ENCODE measurements at regions not wholly inside any gene's neighbourhood (a gene's known extent, or its start where the extent isn't known, plus 50 kb on each side); places are given as distances from the start of the nearest gene placed in this dataset.

DNA sequence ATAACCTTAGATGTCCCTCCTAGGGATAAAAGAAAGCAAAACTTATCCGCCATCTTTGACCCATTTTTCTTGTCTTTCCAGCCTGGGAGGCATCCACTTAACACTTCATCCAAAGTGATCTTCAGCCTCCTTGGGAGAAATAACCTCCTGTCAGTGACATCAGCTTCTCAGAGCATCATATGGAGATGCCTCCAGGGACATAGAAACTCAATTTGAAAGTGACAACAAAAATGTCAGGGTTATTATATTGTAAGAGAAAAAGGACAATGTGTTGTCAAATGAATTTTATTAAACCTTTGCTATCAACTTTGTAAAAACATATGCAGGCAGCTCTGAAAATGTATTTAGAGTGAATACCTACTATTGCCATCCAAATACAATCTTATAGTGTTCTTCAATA is 371.2 kb upstream of the ADARB2 start:
- TF ChIP-seq, protein P1, sequence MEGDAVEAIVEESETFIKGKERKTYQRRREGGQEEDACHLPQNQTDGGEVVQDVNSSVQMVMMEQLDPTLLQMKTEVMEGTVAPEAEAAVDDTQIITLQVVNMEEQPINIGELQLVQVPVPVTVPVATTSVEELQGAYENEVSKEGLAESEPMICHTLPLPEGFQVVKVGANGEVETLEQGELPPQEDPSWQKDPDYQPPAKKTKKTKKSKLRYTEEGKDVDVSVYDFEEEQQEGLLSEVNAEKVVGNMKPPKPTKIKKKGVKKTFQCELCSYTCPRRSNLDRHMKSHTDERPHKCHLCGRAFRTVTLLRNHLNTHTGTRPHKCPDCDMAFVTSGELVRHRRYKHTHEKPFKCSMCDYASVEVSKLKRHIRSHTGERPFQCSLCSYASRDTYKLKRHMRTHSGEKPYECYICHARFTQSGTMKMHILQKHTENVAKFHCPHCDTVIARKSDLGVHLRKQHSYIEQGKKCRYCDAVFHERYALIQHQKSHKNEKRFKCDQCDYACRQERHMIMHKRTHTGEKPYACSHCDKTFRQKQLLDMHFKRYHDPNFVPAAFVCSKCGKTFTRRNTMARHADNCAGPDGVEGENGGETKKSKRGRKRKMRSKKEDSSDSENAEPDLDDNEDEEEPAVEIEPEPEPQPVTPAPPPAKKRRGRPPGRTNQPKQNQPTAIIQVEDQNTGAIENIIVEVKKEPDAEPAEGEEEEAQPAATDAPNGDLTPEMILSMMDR (IDR thresholded peaks at IDR 0.05), result no peak
- TF ChIP-seq POLR2A (IDR thresholded peaks at IDR 0.05) (no peak), POLR2AphosphoS5 (IDR thresholded peaks at IDR 0.05; ENCODE audit: insufficient read depth in 1 of 2, low read depth in 1 of 2) (no peak)
